ENCODE measurements at regions not wholly inside any gene's neighbourhood (a gene's known extent, or its start where the extent isn't known, plus 50 kb on each side); places are given as distances from the start of the nearest gene placed in this dataset.

DNA sequence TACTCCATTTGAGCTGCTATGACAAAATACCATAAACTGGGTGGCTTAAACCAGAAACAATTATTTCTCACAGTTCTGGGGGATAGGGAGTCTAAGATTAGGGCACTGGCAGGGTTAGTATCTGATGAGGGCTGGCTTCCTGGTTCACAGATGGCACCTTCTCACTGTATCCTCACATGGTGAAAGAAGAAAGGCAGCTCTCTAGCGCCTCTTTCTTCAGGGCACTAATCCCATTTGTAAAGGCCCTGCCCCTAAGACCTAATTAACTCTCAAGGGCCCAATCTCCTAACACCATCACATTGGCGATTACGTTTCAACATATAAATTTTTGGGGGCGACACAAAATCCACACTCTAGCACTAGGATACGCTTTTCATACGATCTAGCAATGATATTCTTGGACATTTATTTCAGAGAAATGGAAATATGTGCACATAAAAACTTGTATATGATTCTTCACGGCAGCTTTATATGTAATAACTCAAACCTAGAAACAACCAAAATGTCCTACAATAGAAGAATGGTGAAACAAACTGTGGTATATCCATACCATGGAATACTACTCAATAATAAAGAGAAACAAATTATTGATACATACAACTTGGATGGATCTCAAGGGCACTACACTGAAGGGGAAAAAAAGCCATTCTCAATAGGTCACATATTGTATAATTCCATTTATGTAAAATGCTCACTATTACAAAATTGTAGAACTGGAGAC lies 111.0 kb downstream of the BCL2L11 start (continued):
- TF ChIP-seq CTCF (IDR thresholded peaks at IDR 0.05; ENCODE audit: control extremely low read depth in 1 of 3, insufficient read depth in 1 of 3, low read depth in 1 of 3, low read length in 3 of 3) (peak in 1 of 3 experiments; percentile 17; a peak in 2 of 4 replicates), FOSL1 (IDR thresholded peaks at IDR 0.05; ENCODE audit: insufficient read depth, low read depth, low read length) (no peak), ZNF274 (IDR thresholded peaks at IDR 0.05; ENCODE audit: borderline replicate concordance, extremely low read depth, low read length) (no peak), RXRA (IDR thresholded peaks at IDR 0.05; ENCODE audit: insufficient read depth, low read depth, low read length) (no peak), NANOG (IDR thresholded peaks at IDR 0.05; ENCODE audit: insufficient read depth, low read depth, low read length, poor library complexity, severe bottlenecking) (no peak)
- TF ChIP-seq, protein P1, sequence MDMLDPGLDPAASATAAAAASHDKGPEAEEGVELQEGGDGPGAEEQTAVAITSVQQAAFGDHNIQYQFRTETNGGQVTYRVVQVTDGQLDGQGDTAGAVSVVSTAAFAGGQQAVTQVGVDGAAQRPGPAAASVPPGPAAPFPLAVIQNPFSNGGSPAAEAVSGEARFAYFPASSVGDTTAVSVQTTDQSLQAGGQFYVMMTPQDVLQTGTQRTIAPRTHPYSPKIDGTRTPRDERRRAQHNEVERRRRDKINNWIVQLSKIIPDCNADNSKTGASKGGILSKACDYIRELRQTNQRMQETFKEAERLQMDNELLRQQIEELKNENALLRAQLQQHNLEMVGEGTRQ (IDR thresholded peaks at IDR 0.05; ENCODE audit: low read length), result no peak

Measured in H1 (cell line).